NT2/D1 (cell line): ENCODE measurements at regions not wholly inside any gene's neighbourhood (a gene's known extent, or its start where the extent isn't known, plus 50 kb on each side); places are given as distances from the start of the nearest gene placed in this dataset.

Experiments
- DNase-seq: peaks from one replicate; pipeline ENCODE4 v3.0.0-alpha.2; 2011; ENCODE audit warnings: low read depth, low spot score
- H3K27me3 ChIP-seq: 2 replicates; pipeline ENCODE4 v1.6.0; 2011; ENCODE audit warnings: mild to moderate bottlenecking; ENCODE audit not compliant: insufficient read length, insufficient read depth
- H3K36me3 ChIP-seq: 2 replicates; pipeline ENCODE4 v1.6.1; 2011; ENCODE audit warnings: mild to moderate bottlenecking, low read length, mixed read lengths; ENCODE audit not compliant: insufficient read depth, insufficient read length
- H3K4me1 ChIP-seq: 2 replicates; pipeline ENCODE4 v1.5.1; 2011; ENCODE audit not compliant: insufficient read depth, insufficient read length
- H3K4me3 ChIP-seq: 2 replicates; pipeline ENCODE4 v1.5.1; 2011; ENCODE audit warnings: low read depth; ENCODE audit not compliant: insufficient read length
- H3K9ac ChIP-seq: 2 replicates; pipeline ENCODE4 v1.6.0; 2011; ENCODE audit warnings: low read depth; ENCODE audit not compliant: insufficient read length
- H3K9me3 ChIP-seq: 2 replicates; pipeline ENCODE4 v1.5.1; 2011; ENCODE audit warnings: mild to moderate bottlenecking, low read length; ENCODE audit not compliant: insufficient read depth
- SUZ12 ChIP-seq: IDR thresholded peaks from 2 replicates; pipeline ENCODE4 v1.6.1; 2011; ENCODE audit not compliant: insufficient read length, insufficient read depth; ENCODE audit errors: extremely low read depth
- YY1 ChIP-seq: IDR thresholded peaks from 2 replicates; pipeline ENCODE4 v1.6.1; 2011; ENCODE audit not compliant: insufficient read length, insufficient read depth
- ZNF274 ChIP-seq: IDR thresholded peaks from 2 replicates; pipeline ENCODE4 v1.6.1; 2011; ENCODE audit warnings: mild to moderate bottlenecking, low read depth, low read length

DNA sequence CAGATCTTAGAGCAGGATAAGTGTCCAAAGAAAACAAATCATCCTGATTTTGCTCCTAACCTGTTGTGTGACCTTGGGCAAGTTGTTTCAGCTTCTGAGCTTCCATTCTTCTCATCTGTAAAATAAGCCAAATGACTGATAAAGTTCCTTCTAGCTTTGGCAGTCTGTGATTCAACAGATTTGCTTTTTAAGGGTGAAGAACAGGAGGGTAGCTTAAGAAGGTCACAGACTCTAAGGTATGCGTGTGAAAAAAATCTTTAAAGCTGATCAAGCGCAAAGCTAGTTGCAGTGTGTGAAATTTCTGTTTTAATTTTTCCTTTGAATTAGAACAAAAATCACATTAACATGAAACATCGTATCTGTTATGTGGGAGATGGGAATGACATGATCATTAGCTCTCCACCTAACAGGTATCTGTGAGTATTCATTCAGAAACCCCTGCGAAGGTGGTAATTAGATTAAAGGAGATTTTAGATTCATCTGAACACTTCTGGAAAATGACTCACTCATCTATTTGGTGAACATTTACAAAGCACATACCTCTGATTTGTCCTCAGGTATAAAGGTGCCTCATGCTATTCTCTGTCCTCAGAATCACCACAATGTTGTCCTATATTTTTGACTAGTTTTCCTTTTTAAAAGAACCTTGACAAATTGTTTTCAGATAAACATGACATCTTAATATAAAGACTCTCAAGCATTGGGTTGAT lies 131.9 kb upstream of the CPM start:
- H3K9me3 ChIP-seq, result no peaks in the 10 kb centered on the region
- no peak for DNase-seq
- TF ChIP-seq ZNF274 (no peak), SUZ12 (no peak), YY1 (no peak)
- no peaks in the 10 kb centered on the region for H3K4me1 ChIP-seq
- no peak overlapping the region for H3K9ac ChIP-seq
- no peak overlapping the region for H3K4me3 ChIP-seq
- H3K36me3 ChIP-seq, result no peaks in the 10 kb centered on the region
- H3K27me3 ChIP-seq, result no peaks in the 10 kb centered on the region

DNA sequence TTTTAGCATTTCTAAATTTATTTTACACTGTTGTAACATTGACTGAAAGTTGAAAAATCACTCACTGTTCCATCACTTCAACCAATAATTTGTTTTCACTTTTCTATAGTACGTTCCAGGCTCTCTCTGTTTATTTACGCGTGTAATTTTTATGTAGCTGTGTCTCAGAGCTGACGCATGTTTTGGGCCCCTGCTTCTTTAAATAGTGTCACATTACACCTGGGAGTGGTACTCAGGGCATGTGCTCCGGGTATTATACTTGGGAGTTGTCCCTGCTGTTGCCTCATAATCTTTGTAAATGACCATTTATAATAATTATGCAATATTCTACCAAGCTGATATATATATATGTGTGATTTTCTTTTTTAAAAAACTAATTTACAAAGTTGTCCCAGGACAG lies 132.8 kb upstream of the CPM start:
- DNase-seq, result no peak
- no peak overlapping the region for H3K4me3 ChIP-seq
- TF ChIP-seq SUZ12, result no peak
- TF ChIP-seq YY1, result no peak
- H3K9me3 ChIP-seq, result no peaks in the 10 kb centered on the region
- no peaks in the 10 kb centered on the region for H3K27me3 ChIP-seq
- no peak overlapping the region for H3K9ac ChIP-seq
- no peaks in the 10 kb centered on the region for H3K36me3 ChIP-seq
- no peaks in the 10 kb centered on the region for H3K4me1 ChIP-seq

DNA sequence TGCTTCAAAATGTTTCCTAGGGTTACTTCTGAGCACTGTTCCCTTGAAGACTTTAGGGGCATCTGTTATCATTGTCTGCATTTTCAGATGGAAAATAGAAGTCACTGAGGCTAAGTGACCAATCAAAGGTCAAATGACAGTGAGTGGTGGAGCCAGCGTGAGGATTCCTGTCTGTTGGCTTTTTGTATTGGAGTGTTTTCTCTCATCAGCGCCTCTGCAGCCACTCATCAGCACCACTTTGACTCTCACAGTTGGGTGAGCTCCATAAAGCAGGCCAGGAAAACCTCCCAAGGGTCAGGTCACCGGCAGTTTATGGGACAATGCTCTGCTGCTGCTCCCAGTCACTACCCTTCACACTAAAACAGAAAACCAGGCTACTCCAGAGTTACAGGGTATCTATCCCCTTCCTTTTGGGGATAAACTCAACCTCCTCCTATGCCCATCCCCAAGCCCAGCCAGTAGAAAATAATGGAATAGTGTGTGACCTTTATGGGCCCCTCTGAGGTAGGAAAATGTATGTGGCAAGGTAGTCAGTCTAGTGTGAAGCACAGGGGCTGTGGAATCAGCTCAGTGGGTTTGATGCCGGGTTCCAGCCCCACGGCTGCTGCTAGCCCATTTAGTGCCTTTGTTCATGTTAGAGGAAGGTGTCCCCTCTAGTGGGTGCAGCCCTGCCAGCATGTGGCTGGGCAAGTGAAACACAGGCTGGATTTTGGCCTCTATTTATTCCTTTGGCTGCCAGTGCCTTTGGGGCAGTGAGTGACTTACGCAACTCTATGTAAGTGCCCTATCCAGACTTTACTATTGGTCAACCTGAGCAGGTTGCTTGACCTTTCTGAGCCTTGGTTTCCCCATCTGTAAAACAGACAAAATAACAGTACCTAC lies 133.8 kb upstream of the CPM start:
- no peak overlapping the region for H3K9ac ChIP-seq

DNA sequence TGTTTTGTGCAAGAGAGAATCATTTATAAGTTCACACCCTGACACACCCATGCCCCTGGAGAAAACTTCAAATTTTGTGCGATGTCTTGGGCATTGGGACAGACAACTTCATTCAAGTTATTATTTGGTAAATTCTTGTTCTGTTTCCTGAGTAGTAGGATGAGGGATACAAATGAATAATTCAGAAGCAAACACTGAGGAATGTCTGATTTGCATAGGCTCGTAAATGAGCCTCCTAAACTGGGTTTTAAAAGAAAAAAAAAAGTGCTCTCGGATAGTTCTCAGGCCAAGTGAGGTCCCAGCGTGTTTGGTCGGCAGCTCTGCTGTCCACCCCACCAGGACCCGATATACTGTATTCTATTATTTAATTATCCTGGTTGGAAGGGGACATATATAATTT lies 134.7 kb upstream of the CPM start:
- Histone ChIP-seq H3K4me3 (no peak overlapping the region), H3K9me3 (no peaks in the 10 kb centered on the region), H3K4me1 (no peaks in the 10 kb centered on the region), H3K36me3 (no peaks in the 10 kb centered on the region), H3K27me3 (no peaks in the 10 kb centered on the region), H3K9ac (no peak overlapping the region)
- TF ChIP-seq YY1 (no peak), SUZ12 (no peak), ZNF274 (no peak)
- DNase-seq, result no peak

More for the DNA sequence above, 133.8 kb upstream of the CPM start:
- no peak overlapping the region for H3K4me3 ChIP-seq
- DNase-seq, result no peak
- H3K9me3 ChIP-seq, result no peaks in the 10 kb centered on the region
- H3K36me3 ChIP-seq, result no peaks in the 10 kb centered on the region
- H3K4me1 ChIP-seq, result no peaks in the 10 kb centered on the region
- no peaks in the 10 kb centered on the region for H3K27me3 ChIP-seq
- TF ChIP-seq ZNF274 (no peak), YY1 (no peak), SUZ12 (no peak)

DNA sequence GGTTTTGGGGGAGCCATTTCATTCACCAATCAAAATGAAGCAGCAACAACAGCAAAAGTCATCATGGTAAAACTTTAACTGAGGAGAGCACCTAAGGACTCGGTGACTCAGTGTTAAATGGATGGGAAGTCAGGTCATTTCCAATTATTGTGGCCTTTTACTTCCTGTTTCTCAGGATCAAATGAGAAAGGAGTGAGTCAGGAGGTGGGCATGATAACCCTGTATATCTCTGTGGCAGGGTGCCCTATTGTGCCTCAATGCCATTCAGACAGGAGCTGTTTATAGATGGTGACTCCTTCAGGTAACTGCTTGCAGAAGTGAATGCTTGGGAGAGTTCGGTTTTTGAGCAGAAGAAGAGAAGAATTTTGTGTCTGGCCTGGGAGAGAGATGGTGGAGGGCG lies 135.5 kb upstream of the CPM start:
- Histone ChIP-seq H3K36me3 (no peaks in the 10 kb centered on the region), H3K9ac (no peak overlapping the region), H3K27me3 (no peaks in the 10 kb centered on the region), H3K4me1 (no peaks in the 10 kb centered on the region), H3K4me3 (no peak overlapping the region), H3K9me3 (no peaks in the 10 kb centered on the region)
- no peak for TF ChIP-seq YY1
- TF ChIP-seq SUZ12, result no peak
- no peak for TF ChIP-seq ZNF274
- no peak for DNase-seq

DNA sequence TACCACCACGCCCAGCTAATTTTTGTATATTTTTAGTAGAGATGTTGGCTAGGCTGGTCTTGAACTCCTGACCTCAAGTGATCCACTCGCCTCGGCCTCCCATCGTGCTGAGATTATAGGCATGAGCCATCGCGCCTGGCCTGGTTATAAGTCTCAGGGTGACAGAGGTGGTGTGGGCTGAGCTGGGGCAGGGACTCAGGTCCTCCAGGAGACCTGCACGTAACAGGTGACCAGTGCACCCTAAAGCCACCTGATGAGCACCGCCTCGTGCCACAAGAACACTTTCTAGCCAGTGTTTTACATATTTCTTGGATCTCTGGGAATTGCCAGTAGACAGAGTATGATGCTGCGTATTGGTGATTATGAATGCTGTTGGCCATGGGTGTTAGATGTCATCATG lies 136.5 kb upstream of the CPM start:
- TF ChIP-seq YY1 (no peak), SUZ12 (no peak), ZNF274 (no peak)
- H3K4me1 ChIP-seq, result no peaks in the 10 kb centered on the region
- H3K27me3 ChIP-seq, result no peaks in the 10 kb centered on the region
- H3K9me3 ChIP-seq, result no peaks in the 10 kb centered on the region
- no peaks in the 10 kb centered on the region for H3K36me3 ChIP-seq
- H3K4me3 ChIP-seq, result no peak overlapping the region
- no peak overlapping the region for H3K9ac ChIP-seq
- no peak for DNase-seq
